Liver (tissue), 7 donors: ENCODE measurements at regions not wholly inside any gene's neighbourhood (a gene's known extent, or its start where the extent isn't known, plus 50 kb on each side); places are given as distances from the start of the nearest gene placed in this dataset.

Experiments
- DNase-seq: peaks from one replicate; pipeline ENCODE4 v3.0.0-alpha.2; 2017; ENCODE audit warnings: low spot score
- H3K27ac ChIP-seq, 2 donors: one replicate each; pipeline ENCODE4 v1.7.0; 2013; ENCODE audit warnings: inconsistent platforms in 2 of 2, low read length in 2 of 2, control low read depth in 1 of 2, low read depth in 1 of 2, mild to moderate bottlenecking in 1 of 2
- H3K27me3 ChIP-seq, 4 donors: one replicate each; pipeline versions ENCODE4 v1.6.1 to v1.7.0; 2013; ENCODE audit warnings: low read length in 3 of 4, inconsistent platforms in 1 of 4, mild to moderate bottlenecking in 1 of 4, moderate library complexity in 1 of 4; ENCODE audit not compliant: control insufficient read depth in 4 of 4, insufficient read depth in 4 of 4
- H3K36me3 ChIP-seq, 4 donors: one replicate each; pipeline versions ENCODE4 v1.6.1 to v1.7.0; 2013; ENCODE audit warnings: low read length in 3 of 4, mild to moderate bottlenecking in 3 of 4, low read depth in 1 of 4, moderate library complexity in 1 of 4; ENCODE audit not compliant: control insufficient read depth in 4 of 4, insufficient read depth in 3 of 4
- H3K4me1 ChIP-seq, 4 donors: one replicate each; pipeline versions ENCODE4 v1.6.1 to v1.7.0; 2013; ENCODE audit warnings: low read length in 3 of 4, mild to moderate bottlenecking in 3 of 4, moderate library complexity in 1 of 4; ENCODE audit not compliant: control insufficient read depth in 4 of 4, insufficient read depth in 4 of 4
- H3K4me3 ChIP-seq, 3 donors: one replicate each; pipeline versions ENCODE4 v1.6.1 to v1.7.0; 2013; ENCODE audit warnings: low read length in 3 of 3, control low read depth in 1 of 3, low read depth in 1 of 3, mild to moderate bottlenecking in 1 of 3
- H3K9ac ChIP-seq, 2 donors: one replicate each; pipeline ENCODE4 v1.7.0; 2013; ENCODE audit warnings: low read length in 2 of 2, mild to moderate bottlenecking in 2 of 2, moderate library complexity in 2 of 2, control low read depth in 1 of 2, low read depth in 1 of 2
- H3K9me3 ChIP-seq, 4 donors: one replicate each; pipeline versions ENCODE4 v1.6.1 to v1.7.0; 2013; ENCODE audit warnings: low read length in 3 of 4; ENCODE audit not compliant: control insufficient read depth in 4 of 4
- EGR1 ChIP-seq, 2 donors: IDR thresholded peaks; 2 replicates each; pipeline ENCODE4 v1.6.1; 2016 to 2018; ENCODE audit warnings: antibody characterized with exemption in 2 of 2, low read depth in 2 of 2
- HNF4A ChIP-seq, 2 donors: conservative IDR thresholded peaks; 2 replicates each; pipeline ENCODE4 v1.6.1; 2016; ENCODE audit warnings: antibody characterized with exemption in 2 of 2, mild to moderate bottlenecking in 2 of 2
- JUND ChIP-seq, 2 donors: IDR thresholded peaks; 2 replicates each; pipeline ENCODE4 v1.6.1; 2016; ENCODE audit warnings: antibody characterized with exemption in 2 of 2
- NR2F2 ChIP-seq: IDR thresholded peaks from 2 replicates; pipeline ENCODE4 v1.6.1; 2016; ENCODE audit warnings: antibody characterized with exemption
- RXRA ChIP-seq, 2 donors: IDR thresholded peaks; 2 replicates each; pipeline ENCODE4 v1.6.1; 2017 to 2018; ENCODE audit warnings: antibody characterized with exemption in 2 of 2, mild to moderate bottlenecking in 1 of 2
- SP1 ChIP-seq: IDR thresholded peaks from 2 replicates; pipeline ENCODE4 v1.6.1; 2018; ENCODE audit warnings: antibody characterized with exemption, mild to moderate bottlenecking
- TAF1 ChIP-seq: conservative IDR thresholded peaks from 2 replicates; pipeline ENCODE4 v1.6.1; 2016; ENCODE audit warnings: antibody characterized with exemption, mild to moderate bottlenecking
- YY1 ChIP-seq: IDR thresholded peaks from 2 replicates; pipeline ENCODE4 v1.6.1; 2016; ENCODE audit warnings: antibody characterized with exemption, mild to moderate bottlenecking
- WGBS: extraction: QIAGEN DNeasy Blood & Tissue Kit; methylation state at CpG from one replicate; pipeline ENCODE4 v1.1.7; 2013; 5-methylcytosine and 5-hydroxymethylcytosine counted together
- TF ChIP-seq, protein P1 (sequence below): IDR thresholded peaks from 2 replicates; pipeline ENCODE4 v1.6.1; 2016; ENCODE audit warnings: antibody characterized with exemption, mild to moderate bottlenecking
- TF ChIP-seq, protein P2 (sequence below): IDR thresholded peaks from 2 replicates; pipeline ENCODE4 v1.6.1; 2016; ENCODE audit warnings: antibody characterized with exemption
- donor health status: healthy.
- donor health status: healthy.
- donor health status: healthy.
- donor health status: healthy.

DNA sequence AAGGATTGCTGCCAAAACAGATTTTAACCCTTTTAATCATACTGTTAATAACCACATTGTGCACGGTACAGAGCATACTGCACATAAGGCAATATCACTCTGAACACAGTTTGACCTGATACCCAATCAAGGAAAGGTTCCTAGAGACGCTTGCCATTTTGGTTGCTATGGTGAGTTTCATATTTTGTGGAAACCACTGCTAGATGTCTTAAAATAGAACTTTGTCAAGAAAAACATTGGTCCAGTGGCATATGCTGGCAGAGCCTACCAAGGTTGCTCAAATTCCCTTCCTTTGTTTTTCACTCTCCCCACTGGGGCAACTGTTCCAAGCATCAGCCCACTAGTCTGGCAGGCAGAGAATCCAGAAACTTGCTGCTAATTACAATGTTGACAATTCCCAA lies 114.8 kb upstream of the DPYD start (continued):
- no peak for TF ChIP-seq JUND (IDR thresholded peaks at IDR 0.05)

DNA sequence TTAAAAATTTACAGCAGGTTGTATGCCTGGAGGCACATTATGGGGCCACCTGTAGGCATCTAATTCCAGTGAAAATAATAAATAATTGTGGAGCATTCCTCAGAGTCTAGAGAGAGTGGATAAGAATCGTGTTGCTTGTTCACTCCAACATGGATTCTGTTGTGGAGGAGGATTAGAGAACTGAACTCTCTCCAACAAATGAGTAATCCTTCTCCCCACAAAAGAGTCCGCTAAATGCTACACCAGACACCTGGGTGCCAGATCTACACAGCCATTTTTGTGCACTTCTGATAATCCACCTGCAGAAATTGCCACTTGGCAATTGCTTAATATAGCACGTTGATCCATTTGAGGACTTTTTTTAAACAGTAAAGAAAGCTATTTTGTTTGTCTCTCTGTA lies 113.7 kb upstream of the DPYD start:
- Histone ChIP-seq H3K36me3 (no peaks in the 10 kb centered on the region), H3K4me1 (no peaks in the 10 kb centered on the region), H3K27me3 (peaks cover 0 to 3% (median 0%) of the 10 kb centered on the region in 4 donors), H3K9ac (no peak overlapping the region), H3K27ac (no peak overlapping the region), H3K9me3 (no peaks in the 10 kb centered on the region), H3K4me3 (no peak overlapping the region)
- DNase-seq, result no peak
- WGBS, result 68% methylated on average over 3 of the region's 3 CpGs
- TF ChIP-seq SP1 (no peak), TAF1 (no peak), RXRA (IDR thresholded peaks at IDR 0.05) (no peak), JUND (IDR thresholded peaks at IDR 0.05) (no peak), EGR1 (IDR thresholded peaks at IDR 0.05; ENCODE audit: low read depth in 2 of 2) (no peak), YY1 (no peak), HNF4A (conservative IDR thresholded peaks at IDR 0.05) (no peak)
- TF ChIP-seq, protein P1, sequence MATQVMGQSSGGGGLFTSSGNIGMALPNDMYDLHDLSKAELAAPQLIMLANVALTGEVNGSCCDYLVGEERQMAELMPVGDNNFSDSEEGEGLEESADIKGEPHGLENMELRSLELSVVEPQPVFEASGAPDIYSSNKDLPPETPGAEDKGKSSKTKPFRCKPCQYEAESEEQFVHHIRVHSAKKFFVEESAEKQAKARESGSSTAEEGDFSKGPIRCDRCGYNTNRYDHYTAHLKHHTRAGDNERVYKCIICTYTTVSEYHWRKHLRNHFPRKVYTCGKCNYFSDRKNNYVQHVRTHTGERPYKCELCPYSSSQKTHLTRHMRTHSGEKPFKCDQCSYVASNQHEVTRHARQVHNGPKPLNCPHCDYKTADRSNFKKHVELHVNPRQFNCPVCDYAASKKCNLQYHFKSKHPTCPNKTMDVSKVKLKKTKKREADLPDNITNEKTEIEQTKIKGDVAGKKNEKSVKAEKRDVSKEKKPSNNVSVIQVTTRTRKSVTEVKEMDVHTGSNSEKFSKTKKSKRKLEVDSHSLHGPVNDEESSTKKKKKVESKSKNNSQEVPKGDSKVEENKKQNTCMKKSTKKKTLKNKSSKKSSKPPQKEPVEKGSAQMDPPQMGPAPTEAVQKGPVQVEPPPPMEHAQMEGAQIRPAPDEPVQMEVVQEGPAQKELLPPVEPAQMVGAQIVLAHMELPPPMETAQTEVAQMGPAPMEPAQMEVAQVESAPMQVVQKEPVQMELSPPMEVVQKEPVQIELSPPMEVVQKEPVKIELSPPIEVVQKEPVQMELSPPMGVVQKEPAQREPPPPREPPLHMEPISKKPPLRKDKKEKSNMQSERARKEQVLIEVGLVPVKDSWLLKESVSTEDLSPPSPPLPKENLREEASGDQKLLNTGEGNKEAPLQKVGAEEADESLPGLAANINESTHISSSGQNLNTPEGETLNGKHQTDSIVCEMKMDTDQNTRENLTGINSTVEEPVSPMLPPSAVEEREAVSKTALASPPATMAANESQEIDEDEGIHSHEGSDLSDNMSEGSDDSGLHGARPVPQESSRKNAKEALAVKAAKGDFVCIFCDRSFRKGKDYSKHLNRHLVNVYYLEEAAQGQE, result no peak

DNA sequence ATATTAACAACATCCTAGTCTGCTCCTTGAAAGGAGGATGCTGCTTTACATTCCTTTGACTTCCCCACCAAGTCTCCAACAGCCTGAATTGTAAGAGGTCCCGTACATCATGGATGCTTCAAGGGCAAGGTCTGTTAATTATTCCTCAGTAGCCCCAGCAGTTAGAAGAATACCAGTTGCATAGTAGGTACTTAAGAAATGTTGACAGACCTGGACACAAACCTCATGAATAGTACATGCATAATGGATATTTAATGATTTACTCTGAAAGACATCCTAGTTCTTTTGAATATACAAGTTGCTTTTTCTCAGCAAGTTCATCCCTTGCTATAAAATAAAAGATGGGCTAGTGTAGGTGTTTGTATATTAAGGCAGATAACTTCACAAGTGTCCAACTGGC lies 112.1 kb upstream of the DPYD start:
- Histone ChIP-seq H3K4me1 (no peaks in the 10 kb centered on the region), H3K27me3 (peaks cover 0 to 3% (median 0%) of the 10 kb centered on the region in 4 donors), H3K27ac (no peak overlapping the region), H3K36me3 (no peaks in the 10 kb centered on the region), H3K4me3 (no peak overlapping the region), H3K9me3 (no peaks in the 10 kb centered on the region), H3K9ac (no peak overlapping the region)
- 93% methylated on average over 1 of the region's 1 CpG for WGBS
- TF ChIP-seq NR2F2, result no peak
- DNase-seq, result no peak

DNA sequence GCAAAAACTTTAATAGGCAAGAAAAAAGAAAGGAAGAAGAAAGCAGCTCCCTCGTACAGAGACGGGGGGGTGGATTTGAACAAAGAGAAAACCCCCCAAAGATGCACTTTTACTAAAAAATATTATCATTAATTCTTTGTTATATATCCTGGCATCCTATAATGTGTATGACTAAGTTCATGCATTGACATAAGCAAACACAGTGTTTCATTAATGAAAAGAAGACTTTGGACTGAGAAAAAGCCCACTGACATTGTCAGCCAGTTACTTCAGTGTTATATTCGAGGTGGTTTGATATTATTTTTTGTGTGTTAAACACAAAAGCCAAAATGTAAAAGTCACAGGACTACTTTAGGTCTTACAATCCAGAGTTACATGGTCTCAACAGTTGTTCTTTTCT lies 110.1 kb upstream of the DPYD start:
- TF ChIP-seq, protein P2, sequence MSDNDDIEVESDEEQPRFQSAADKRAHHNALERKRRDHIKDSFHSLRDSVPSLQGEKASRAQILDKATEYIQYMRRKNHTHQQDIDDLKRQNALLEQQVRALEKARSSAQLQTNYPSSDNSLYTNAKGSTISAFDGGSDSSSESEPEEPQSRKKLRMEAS, result no peak
- H3K9ac ChIP-seq, result no peak overlapping the region
- no peak for DNase-seq
- no peaks in the 10 kb centered on the region for H3K36me3 ChIP-seq
- H3K27me3 ChIP-seq, result peaks cover 0 to 3% (median 0%) of the 10 kb centered on the region in 4 donors
- H3K9me3 ChIP-seq, result no peaks in the 10 kb centered on the region
- no peak overlapping the region for H3K27ac ChIP-seq
- H3K4me3 ChIP-seq, result no peak overlapping the region
- WGBS, result 64% methylated on average over 3 of the region's 3 CpGs
- H3K4me1 ChIP-seq, result no peaks in the 10 kb centered on the region
